Nephron progenitor cell (in vitro differentiated cells): ENCODE measurements at regions not wholly inside any gene's neighbourhood (a gene's known extent, or its start where the extent isn't known, plus 50 kb on each side); places are given as distances from the start of the nearest gene placed in this dataset.

ENCODE experiments used
- DNase-seq: peaks from one replicate; pipeline ENCODE4 v3.0.0; 2021
- H3K27ac Mint-ChIP-seq: 2 replicates; pipeline ENCODE4 v1.8.0; 2021; ENCODE audit warnings: mild to moderate bottlenecking, moderate library complexity, mixed read lengths
- H3K27me3 Mint-ChIP-seq: 2 replicates; pipeline ENCODE4 v1.8.0; 2021; ENCODE audit warnings: mild to moderate bottlenecking, low read depth, mixed read lengths; ENCODE audit not compliant: poor library complexity
- H3K36me3 Mint-ChIP-seq: 2 replicates; pipeline ENCODE4 v1.8.0; 2021; ENCODE audit warnings: low read depth, mixed read lengths
- H3K4me1 Mint-ChIP-seq: 2 replicates; pipeline ENCODE4 v1.8.0; 2021; ENCODE audit warnings: mixed read lengths
- H3K4me3 Mint-ChIP-seq: 2 replicates; pipeline ENCODE4 v1.8.0; 2021; ENCODE audit warnings: mild to moderate bottlenecking, moderate library complexity, mixed read lengths
- H3K9me3 Mint-ChIP-seq: 2 replicates; pipeline ENCODE4 v1.8.0; 2021; ENCODE audit warnings: mild to moderate bottlenecking, moderate library complexity, mixed read lengths
- CTCF ChIP-seq: fragments of 200-600 bp; sonication (generic); IDR thresholded peaks from 2 replicates; pipeline ENCODE4 v1.5.0; 2021; ENCODE audit warnings: antibody characterized with exemption

- DNase-seq = no peak
- Mint-ChIP-seq H3K27me3 (no peaks in the 10 kb centered on the region), H3K4me1 (no peaks in the 10 kb centered on the region), H3K9me3 (no peaks in the 10 kb centered on the region), H3K36me3 (no peaks in the 10 kb centered on the region), H3K27ac (no peak overlapping the region), H3K4me3 (no peak overlapping the region)
- TF ChIP-seq CTCF = no peak
Observed at GRCh38 chr4:66963084-66963483, 582.2 kb downstream of the CENPC start.

- Mint-ChIP-seq H3K27ac (no peak overlapping the region), H3K36me3 (no peaks in the 10 kb centered on the region), H3K27me3 (no peaks in the 10 kb centered on the region), H3K9me3 (no peaks in the 10 kb centered on the region), H3K4me3 (no peak overlapping the region), H3K4me1 (no peaks in the 10 kb centered on the region)
- no peak for TF ChIP-seq CTCF
- no peak for DNase-seq
Observed at GRCh38 chr4:66959207-66959606, 586.1 kb downstream of the CENPC start.

- Mint-ChIP-seq H3K9me3 (no peaks in the 10 kb centered on the region), H3K4me1 (no peaks in the 10 kb centered on the region), H3K27me3 (peaks cover 3% of the 10 kb centered on the region), H3K27ac (no peak overlapping the region), H3K4me3 (no peak overlapping the region), H3K36me3 (no peaks in the 10 kb centered on the region)
- no peak for DNase-seq
- no peak for TF ChIP-seq CTCF
Observed at GRCh38 chr4:66956852-66957251, 588.5 kb downstream of the CENPC start.

GRCh38 chr4:66956426-66956825 lies 588.9 kb downstream of the CENPC start:
- H3K4me3 Mint-ChIP-seq = no peak overlapping the region
- H3K27ac Mint-ChIP-seq = no peak overlapping the region
- no peak for TF ChIP-seq CTCF
- peaks cover 3% of the 10 kb centered on the region for H3K27me3 Mint-ChIP-seq
- DNase-seq = no peak
- H3K36me3 Mint-ChIP-seq = no peaks in the 10 kb centered on the region
- H3K4me1 Mint-ChIP-seq = no peaks in the 10 kb centered on the region
- H3K9me3 Mint-ChIP-seq = no peaks in the 10 kb centered on the region

GRCh38 chr4:66955784-66956183 lies 589.5 kb downstream of the CENPC start:
- DNase-seq = no peak
- no peak overlapping the region for H3K27ac Mint-ChIP-seq
- H3K36me3 Mint-ChIP-seq = no peaks in the 10 kb centered on the region
- no peak overlapping the region for H3K4me3 Mint-ChIP-seq
- no peaks in the 10 kb centered on the region for H3K4me1 Mint-ChIP-seq
- H3K27me3 Mint-ChIP-seq = peaks cover 3% of the 10 kb centered on the region
- H3K9me3 Mint-ChIP-seq = no peaks in the 10 kb centered on the region
- no peak for TF ChIP-seq CTCF

GRCh38 chr4:66949419-66949818 lies 595.9 kb downstream of the CENPC start:
- H3K4me1 Mint-ChIP-seq = no peaks in the 10 kb centered on the region
- peaks cover 3% of the 10 kb centered on the region for H3K27me3 Mint-ChIP-seq
- H3K36me3 Mint-ChIP-seq = no peaks in the 10 kb centered on the region
- no peak overlapping the region for H3K4me3 Mint-ChIP-seq
- no peak for TF ChIP-seq CTCF
- H3K27ac Mint-ChIP-seq = no peak overlapping the region
- no peak for DNase-seq
- H3K9me3 Mint-ChIP-seq = no peaks in the 10 kb centered on the region
